GM18951 (cell line): ENCODE measurements at regions not wholly inside any gene's neighbourhood (a gene's known extent, or its start where the extent isn't known, plus 50 kb on each side); places are given as distances from the start of the nearest gene placed in this dataset.
"Not testable (repeated sequence)": the region's sequence is repeated elsewhere in the genome, so short reads cannot be mapped to it uniquely, and the experiment has no call there.

Experiments used
- POLR2A ChIP-seq: IDR thresholded peaks from 4 replicates; pipeline ENCODE4 v1.6.1; 2011; ENCODE audit warnings: mild to moderate bottlenecking; ENCODE audit not compliant: insufficient read length, insufficient read depth; ENCODE audit errors: extremely low read depth
- in situ Hi-C: fragments of 300-500 bp; cut with MboI; formaldehyde crosslinking; loops from one replicate; pipeline ENCODE4 v1.12.0; 2022; ENCODE audit warnings: low sequenced_read_pairs, mixed read lengths, inconsistent platforms; ENCODE audit not compliant: unreplicated experiment

- in situ Hi-C loops: no loop called here
- TF ChIP-seq POLR2A: no peak
Observed at GRCh38 chr6:166853371-166854325, 102.7 kb downstream of the RNASET2 start.

GRCh38 chr6:166852451-166852975 is 103.8 kb downstream of the RNASET2 start:
- in situ Hi-C loops: no loop called here
- no peak for TF ChIP-seq POLR2A

- TF ChIP-seq POLR2A: no peak
- in situ Hi-C loops: no loop called here
Observed at GRCh38 chr6:166851911-166852310, 104.4 kb downstream of the RNASET2 start.

- in situ Hi-C loops: no loop called here
- TF ChIP-seq POLR2A: no peak
Observed at GRCh38 chr6:166851426-166851825, 104.9 kb downstream of the RNASET2 start.

- in situ Hi-C loops: no loop called here
- no peak for TF ChIP-seq POLR2A
Observed at GRCh38 chr6:166850677-166851076, 105.7 kb downstream of the RNASET2 start.

- TF ChIP-seq POLR2A: no peak
- in situ Hi-C loops: no loop called here
Observed at GRCh38 chr6:166849749-166850183, 106.6 kb downstream of the RNASET2 start.

GRCh38 chr6:166848979-166849748 is 107.2 kb downstream of the RNASET2 start:
- TF ChIP-seq POLR2A: no peak
- in situ Hi-C loops: no loop called here

- in situ Hi-C loops: not testable (repeated sequence)
Observed at GRCh38 chr6:166846446-166847142, 109.8 kb downstream of the RNASET2 start.

- TF ChIP-seq POLR2A: no peak
- in situ Hi-C loops: no loop called here
Observed at GRCh38 chr6:166842607-166843006, 113.7 kb downstream of the RNASET2 start.

- TF ChIP-seq POLR2A: no peak
- in situ Hi-C loops: no loop called here
Observed at GRCh38 chr6:166841216-166841615, 115.1 kb downstream of the RNASET2 start.

- in situ Hi-C loops: no loop called here
- TF ChIP-seq POLR2A: no peak
Observed at GRCh38 chr6:166839569-166839968, 116.8 kb downstream of the RNASET2 start.

GRCh38 chr6:166838987-166839386 is 117.4 kb downstream of the RNASET2 start:
- in situ Hi-C loops: no loop called here
- no peak for TF ChIP-seq POLR2A
